ENCODE measurements at regions not wholly inside any gene's neighbourhood (a gene's known extent, or its start where the extent isn't known, plus 50 kb on each side); places are given as distances from the start of the nearest gene placed in this dataset.

DNA sequence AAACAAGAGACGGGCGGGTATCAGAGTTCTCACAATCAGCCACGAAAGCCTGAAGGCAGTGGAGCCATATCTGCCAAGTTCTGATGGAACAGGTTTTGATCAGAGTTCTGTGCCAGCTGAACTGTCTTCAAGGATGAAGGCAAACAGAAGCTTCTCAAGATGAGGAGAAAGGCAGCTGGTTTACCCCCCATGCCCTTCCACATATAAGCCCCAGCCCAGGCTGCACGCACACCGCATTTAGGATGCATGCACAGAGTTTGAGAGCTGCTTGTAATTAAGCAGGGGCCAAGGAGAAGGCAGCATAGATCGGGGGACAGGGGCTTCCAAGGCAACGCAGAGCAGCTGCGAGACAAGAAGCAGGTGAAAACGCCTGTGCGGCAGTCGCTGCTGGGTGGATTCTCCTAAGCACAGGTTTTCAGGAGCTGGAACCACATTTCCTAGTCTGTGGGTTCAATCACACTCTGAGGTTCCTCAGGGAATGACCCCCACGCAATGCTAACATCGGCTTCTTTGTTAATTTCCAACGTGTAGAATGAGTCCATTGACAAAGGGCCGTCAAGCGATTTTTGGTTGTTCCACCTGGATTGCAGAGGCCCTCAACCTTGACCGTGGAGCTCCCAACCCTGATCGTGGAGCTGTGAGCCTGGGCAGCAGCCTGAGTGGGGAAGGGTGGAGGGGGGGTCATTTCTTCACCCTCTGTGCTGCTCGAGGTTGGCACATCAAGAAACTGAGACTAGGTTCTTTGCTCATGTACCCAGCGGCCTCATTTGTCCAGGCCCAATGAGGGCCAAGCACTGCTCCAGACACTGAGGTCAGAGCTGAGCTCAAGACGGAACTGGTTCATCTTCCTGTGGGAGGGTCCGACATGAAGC is 81.7 kb upstream of the SHISAL1 start:
- H3K9me3 ChIP-seq (ENCODE audit: low read depth) = no peaks in the 10 kb centered on the region
- H3K27ac ChIP-seq = no peak overlapping the region
- H3K36me3 ChIP-seq = no peaks in the 10 kb centered on the region
- no peaks in the 10 kb centered on the region for H3K36me3 Mint-ChIP-seq
- no peak for DNase-seq (ENCODE audit: low spot score)
- peaks cover 18% of the 10 kb centered on the region for H3K27me3 Mint-ChIP-seq (ENCODE audit: insufficient read depth, low read depth)
- H2AFZ ChIP-seq (replicated peaks) = no peak overlapping the region
- H3K4me2 ChIP-seq = no peak overlapping the region
- peaks cover 30% of the 10 kb centered on the region for H3K4me1 Mint-ChIP-seq
- no peaks in the 10 kb centered on the region for H3K27me3 ChIP-seq
- no peaks in the 10 kb centered on the region for H3K9me3 Mint-ChIP-seq
- no peak overlapping the region for H3K4me3 Mint-ChIP-seq
- no peaks in the 10 kb centered on the region for H3F3A ChIP-seq (ENCODE audit: low read depth)
- H3K79me2 ChIP-seq (ENCODE audit: low read depth) = no peaks in the 10 kb centered on the region
- H3K4me1 ChIP-seq = peaks cover 4% of the 10 kb centered on the region
- no peak overlapping the region for H3K4me3 ChIP-seq
- no peak overlapping the region for H3K9ac ChIP-seq
- no peaks in the 10 kb centered on the region for H4K20me1 ChIP-seq (ENCODE audit: low read depth)
- no peak overlapping the region for H3K27ac Mint-ChIP-seq
- TF ChIP-seq, protein P1, sequence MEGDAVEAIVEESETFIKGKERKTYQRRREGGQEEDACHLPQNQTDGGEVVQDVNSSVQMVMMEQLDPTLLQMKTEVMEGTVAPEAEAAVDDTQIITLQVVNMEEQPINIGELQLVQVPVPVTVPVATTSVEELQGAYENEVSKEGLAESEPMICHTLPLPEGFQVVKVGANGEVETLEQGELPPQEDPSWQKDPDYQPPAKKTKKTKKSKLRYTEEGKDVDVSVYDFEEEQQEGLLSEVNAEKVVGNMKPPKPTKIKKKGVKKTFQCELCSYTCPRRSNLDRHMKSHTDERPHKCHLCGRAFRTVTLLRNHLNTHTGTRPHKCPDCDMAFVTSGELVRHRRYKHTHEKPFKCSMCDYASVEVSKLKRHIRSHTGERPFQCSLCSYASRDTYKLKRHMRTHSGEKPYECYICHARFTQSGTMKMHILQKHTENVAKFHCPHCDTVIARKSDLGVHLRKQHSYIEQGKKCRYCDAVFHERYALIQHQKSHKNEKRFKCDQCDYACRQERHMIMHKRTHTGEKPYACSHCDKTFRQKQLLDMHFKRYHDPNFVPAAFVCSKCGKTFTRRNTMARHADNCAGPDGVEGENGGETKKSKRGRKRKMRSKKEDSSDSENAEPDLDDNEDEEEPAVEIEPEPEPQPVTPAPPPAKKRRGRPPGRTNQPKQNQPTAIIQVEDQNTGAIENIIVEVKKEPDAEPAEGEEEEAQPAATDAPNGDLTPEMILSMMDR (IDR thresholded peaks at IDR 0.05) = no peak
- TF ChIP-seq EZH2 (IDR thresholded peaks at IDR 0.05) = no peak
- no peak for TF ChIP-seq EZH2phosphoT487 (IDR thresholded peaks at IDR 0.05)

- Histone ChIP-seq H2AFZ (replicated peaks) (no peak overlapping the region), H3K27me3 (no peaks in the 10 kb centered on the region), H3F3A (ENCODE audit: low read depth) (no peaks in the 10 kb centered on the region), H3K79me2 (ENCODE audit: low read depth) (no peaks in the 10 kb centered on the region), H3K4me1 (peaks cover 4% of the 10 kb centered on the region), H3K9ac (no peak overlapping the region), H3K9me3 (ENCODE audit: low read depth) (no peaks in the 10 kb centered on the region), H3K27ac (no peak overlapping the region), H3K4me2 (no peak overlapping the region), H3K4me3 (no peak overlapping the region), H4K20me1 (ENCODE audit: low read depth) (no peaks in the 10 kb centered on the region), H3K36me3 (no peaks in the 10 kb centered on the region)
- peaks cover 15% of the 10 kb centered on the region for H3K27me3 Mint-ChIP-seq (ENCODE audit: insufficient read depth, low read depth)
- TF ChIP-seq, protein P1 (IDR thresholded peaks at IDR 0.05) = no peak
- no peak for TF ChIP-seq EZH2phosphoT487 (IDR thresholded peaks at IDR 0.05)
- no peak for TF ChIP-seq EZH2 (IDR thresholded peaks at IDR 0.05)
- no peaks in the 10 kb centered on the region for H3K36me3 Mint-ChIP-seq
- H3K4me3 Mint-ChIP-seq = no peak overlapping the region
- H3K27ac Mint-ChIP-seq = no peak overlapping the region
- peaks cover 27% of the 10 kb centered on the region for H3K4me1 Mint-ChIP-seq
- no peak for DNase-seq (ENCODE audit: low spot score)
- no peaks in the 10 kb centered on the region for H3K9me3 Mint-ChIP-seq
These were observed 80.3 kb upstream of the SHISAL1 start for GRCh38 chr22:44393066-44393465.

- Histone ChIP-seq H3K27ac (no peak overlapping the region), H3K4me3 (no peak overlapping the region), H3K9ac (no peak overlapping the region), H3K4me2 (no peak overlapping the region), H3K4me1 (peaks cover 4% of the 10 kb centered on the region), H3K36me3 (no peaks in the 10 kb centered on the region), H4K20me1 (ENCODE audit: low read depth) (no peaks in the 10 kb centered on the region), H3K9me3 (ENCODE audit: low read depth) (no peaks in the 10 kb centered on the region), H3K27me3 (no peaks in the 10 kb centered on the region), H3F3A (ENCODE audit: low read depth) (no peaks in the 10 kb centered on the region), H3K79me2 (ENCODE audit: low read depth) (no peaks in the 10 kb centered on the region), H2AFZ (replicated peaks) (no peak overlapping the region)
- H3K36me3 Mint-ChIP-seq = no peaks in the 10 kb centered on the region
- no peaks in the 10 kb centered on the region for H3K9me3 Mint-ChIP-seq
- H3K27ac Mint-ChIP-seq = no peak overlapping the region
- H3K4me1 Mint-ChIP-seq = peaks cover 27% of the 10 kb centered on the region
- no peak overlapping the region for H3K4me3 Mint-ChIP-seq
- H3K27me3 Mint-ChIP-seq (ENCODE audit: insufficient read depth, low read depth) = peaks cover 13% of the 10 kb centered on the region
- no peak for DNase-seq (ENCODE audit: low spot score)
- TF ChIP-seq EZH2 (IDR thresholded peaks at IDR 0.05) = no peak
- TF ChIP-seq EZH2phosphoT487 (IDR thresholded peaks at IDR 0.05) = no peak
These were observed 79.7 kb upstream of the SHISAL1 start for GRCh38 chr22:44392446-44392921.

Measured in neural progenitor cell (in vitro differentiated cells).